Suprapubic skin (tissue), 4 donors: ENCODE measurements at regions not wholly inside any gene's neighbourhood (a gene's known extent, or its start where the extent isn't known, plus 50 kb on each side); places are given as distances from the start of the nearest gene placed in this dataset.

Experiments
- EP300 ChIP-seq: sonication (generic); formaldehyde crosslinking; IDR thresholded peaks from one replicate; pipeline ENCODE4 v1.6.1; 2017; ENCODE audit warnings: antibody characterized with exemption
- POLR2A ChIP-seq, 2 donors: fragments of 450-650 bp; IDR thresholded peaks; one replicate each; pipeline ENCODE4 v1.6.1; 2017; ENCODE audit warnings: antibody characterized with exemption in 2 of 2, mild to moderate bottlenecking in 2 of 2, moderate library complexity in 2 of 2
- POLR2AphosphoS5 ChIP-seq, 3 donors: sonication (generic); formaldehyde crosslinking; IDR thresholded peaks; one replicate each; pipeline ENCODE4 v1.6.1; 2017; ENCODE audit warnings: antibody characterized with exemption in 3 of 3
- TF ChIP-seq, protein P1 (sequence below), 2 donors: fragments of 200-600 bp in 1 of 2; fragments of 450-650 bp in 1 of 2; sonication (generic) in 1 of 2; IDR thresholded peaks; one replicate each; pipeline ENCODE4 v1.5.1; 2016 to 2019; ENCODE audit warnings: antibody characterized with exemption in 2 of 2, mild to moderate bottlenecking in 1 of 2, moderate library complexity in 1 of 2

DNA sequence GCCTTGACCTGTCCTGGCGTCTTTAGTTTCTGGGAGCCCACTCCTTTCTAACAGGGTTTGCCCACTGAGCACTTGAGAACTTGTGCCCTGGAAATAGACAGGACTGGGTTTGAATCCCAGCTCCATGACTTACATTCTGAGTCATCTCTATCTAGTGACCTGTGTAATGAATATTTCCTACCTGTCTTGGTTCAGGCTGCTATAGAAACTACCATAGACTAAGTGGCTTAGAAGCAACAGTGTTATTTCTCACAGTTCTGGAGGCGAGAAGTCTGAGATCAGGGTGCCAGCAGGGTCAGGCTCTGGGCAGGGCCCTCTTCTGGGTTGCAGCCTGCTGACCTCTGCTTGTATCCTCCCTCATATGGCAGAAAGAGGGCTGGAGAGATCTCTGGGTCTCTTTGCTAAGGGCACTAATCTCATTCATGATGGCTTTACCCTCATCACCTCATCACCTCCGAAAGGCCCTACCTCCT, 110.7 kb upstream of the DHX40 start:
- TF ChIP-seq, protein P1, sequence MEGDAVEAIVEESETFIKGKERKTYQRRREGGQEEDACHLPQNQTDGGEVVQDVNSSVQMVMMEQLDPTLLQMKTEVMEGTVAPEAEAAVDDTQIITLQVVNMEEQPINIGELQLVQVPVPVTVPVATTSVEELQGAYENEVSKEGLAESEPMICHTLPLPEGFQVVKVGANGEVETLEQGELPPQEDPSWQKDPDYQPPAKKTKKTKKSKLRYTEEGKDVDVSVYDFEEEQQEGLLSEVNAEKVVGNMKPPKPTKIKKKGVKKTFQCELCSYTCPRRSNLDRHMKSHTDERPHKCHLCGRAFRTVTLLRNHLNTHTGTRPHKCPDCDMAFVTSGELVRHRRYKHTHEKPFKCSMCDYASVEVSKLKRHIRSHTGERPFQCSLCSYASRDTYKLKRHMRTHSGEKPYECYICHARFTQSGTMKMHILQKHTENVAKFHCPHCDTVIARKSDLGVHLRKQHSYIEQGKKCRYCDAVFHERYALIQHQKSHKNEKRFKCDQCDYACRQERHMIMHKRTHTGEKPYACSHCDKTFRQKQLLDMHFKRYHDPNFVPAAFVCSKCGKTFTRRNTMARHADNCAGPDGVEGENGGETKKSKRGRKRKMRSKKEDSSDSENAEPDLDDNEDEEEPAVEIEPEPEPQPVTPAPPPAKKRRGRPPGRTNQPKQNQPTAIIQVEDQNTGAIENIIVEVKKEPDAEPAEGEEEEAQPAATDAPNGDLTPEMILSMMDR (IDR thresholded peaks at IDR 0.05), result no peak
- TF ChIP-seq POLR2A (IDR thresholded peaks at IDR 0.05) (no peak), EP300 (no peak), POLR2AphosphoS5 (IDR thresholded peaks at IDR 0.05) (no peak)
